SH-SY5Y (cell line): ENCODE measurements at regions not wholly inside any gene's neighbourhood (a gene's known extent, or its start where the extent isn't known, plus 50 kb on each side); places are given as distances from the start of the nearest gene placed in this dataset.

Experiments
- GATA2 ChIP-seq: IDR thresholded peaks from 2 replicates; pipeline ENCODE4 v1.6.1; 2011; ENCODE audit warnings: mild to moderate bottlenecking, low read depth, low read length
- GATA3 ChIP-seq: IDR thresholded peaks from 2 replicates; pipeline ENCODE4 v1.6.1; 2011; ENCODE audit warnings: low read depth, mild to moderate bottlenecking, low read length, moderate library complexity

- peak; percentile 99 for TF ChIP-seq GATA2
- peak; percentile 100 for TF ChIP-seq GATA3
Observed at GRCh38 chr1:81228926-81229325, 571.8 kb upstream of the ADGRL2 start.
